ENCODE measurements at regions not wholly inside any gene's neighbourhood (a gene's known extent, or its start where the extent isn't known, plus 50 kb on each side); places are given as distances from the start of the nearest gene placed in this dataset.

DNA sequence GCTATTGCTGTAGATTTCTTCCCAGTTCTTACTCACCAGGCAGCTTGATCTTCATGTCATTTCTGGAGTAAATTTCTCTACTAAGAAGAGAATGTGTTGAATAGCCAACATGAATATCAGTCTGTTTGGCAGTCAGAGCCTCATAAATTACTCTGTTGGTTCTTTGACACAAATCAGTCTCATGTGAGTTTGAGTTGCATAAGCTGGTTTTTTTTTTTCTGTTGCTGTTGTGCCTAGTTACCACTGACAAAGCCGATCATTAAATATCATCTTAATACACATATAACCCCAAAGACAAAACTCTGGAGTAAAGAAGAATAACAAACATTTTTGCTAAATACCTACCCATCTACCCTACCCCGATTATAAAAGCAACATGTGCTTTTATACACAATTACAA lies 240.5 kb upstream of the KCNJ16 start:
- DNase-seq (ENCODE audit: low spot score in 2 of 2) = no peak
- peaks cover 0 to 9% of the 10 kb centered on the region in 2 donors for H3K9me3 ChIP-seq
- intact Hi-C loops (cut with DNase I; ENCODE audit: low total_unique reads) = no loop called here

DNA sequence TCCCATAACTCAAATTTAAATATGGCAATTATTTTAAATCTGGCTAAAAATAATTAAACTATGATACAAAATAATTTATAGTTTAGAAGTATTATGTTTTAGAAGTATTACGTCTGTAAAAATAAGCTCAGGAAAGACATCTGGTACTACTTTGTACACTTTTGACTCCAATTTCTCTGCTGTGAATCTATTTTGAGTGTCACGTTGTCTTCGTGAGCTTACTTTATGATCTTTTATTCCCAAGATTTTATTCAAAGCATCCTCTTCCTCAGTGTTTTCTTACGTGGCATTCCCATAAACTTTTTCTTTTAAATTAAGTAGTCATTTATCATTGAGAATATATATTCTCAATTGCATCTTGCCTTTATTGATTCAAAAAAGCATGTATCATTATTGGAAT lies 223.3 kb upstream of the KCNJ16 start:
- Histone ChIP-seq H3K9me3 (no peaks in the 10 kb centered on the region), H3K4me3 (no peak overlapping the region), H3K27me3 (no peaks in the 10 kb centered on the region), H3K36me3 (no peaks in the 10 kb centered on the region), H3K27ac (no peak overlapping the region), H3K4me1 (no peaks in the 10 kb centered on the region)
- intact Hi-C loops (cut with DNase I; ENCODE audit: low total_unique reads) = no loop called here
- TF ChIP-seq POLR2A (IDR thresholded peaks at IDR 0.05) (no peak), POLR2AphosphoS5 (IDR thresholded peaks at IDR 0.05) (no peak)
- TF ChIP-seq, protein P1, sequence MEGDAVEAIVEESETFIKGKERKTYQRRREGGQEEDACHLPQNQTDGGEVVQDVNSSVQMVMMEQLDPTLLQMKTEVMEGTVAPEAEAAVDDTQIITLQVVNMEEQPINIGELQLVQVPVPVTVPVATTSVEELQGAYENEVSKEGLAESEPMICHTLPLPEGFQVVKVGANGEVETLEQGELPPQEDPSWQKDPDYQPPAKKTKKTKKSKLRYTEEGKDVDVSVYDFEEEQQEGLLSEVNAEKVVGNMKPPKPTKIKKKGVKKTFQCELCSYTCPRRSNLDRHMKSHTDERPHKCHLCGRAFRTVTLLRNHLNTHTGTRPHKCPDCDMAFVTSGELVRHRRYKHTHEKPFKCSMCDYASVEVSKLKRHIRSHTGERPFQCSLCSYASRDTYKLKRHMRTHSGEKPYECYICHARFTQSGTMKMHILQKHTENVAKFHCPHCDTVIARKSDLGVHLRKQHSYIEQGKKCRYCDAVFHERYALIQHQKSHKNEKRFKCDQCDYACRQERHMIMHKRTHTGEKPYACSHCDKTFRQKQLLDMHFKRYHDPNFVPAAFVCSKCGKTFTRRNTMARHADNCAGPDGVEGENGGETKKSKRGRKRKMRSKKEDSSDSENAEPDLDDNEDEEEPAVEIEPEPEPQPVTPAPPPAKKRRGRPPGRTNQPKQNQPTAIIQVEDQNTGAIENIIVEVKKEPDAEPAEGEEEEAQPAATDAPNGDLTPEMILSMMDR (IDR thresholded peaks at IDR 0.05) = no peak
- DNase-seq (ENCODE audit: low spot score in 2 of 2) = no peak

More for the DNA sequence above, 240.5 kb upstream of the KCNJ16 start:
- Histone ChIP-seq H3K4me3 (no peak overlapping the region), H3K36me3 (no peaks in the 10 kb centered on the region), H3K27ac (no peak overlapping the region), H3K4me1 (no peaks in the 10 kb centered on the region), H3K27me3 (no peaks in the 10 kb centered on the region)
- TF ChIP-seq, protein P1 (IDR thresholded peaks at IDR 0.05) = no peak
- TF ChIP-seq POLR2AphosphoS5 (IDR thresholded peaks at IDR 0.05) (no peak), POLR2A (IDR thresholded peaks at IDR 0.05) (no peak)

DNA sequence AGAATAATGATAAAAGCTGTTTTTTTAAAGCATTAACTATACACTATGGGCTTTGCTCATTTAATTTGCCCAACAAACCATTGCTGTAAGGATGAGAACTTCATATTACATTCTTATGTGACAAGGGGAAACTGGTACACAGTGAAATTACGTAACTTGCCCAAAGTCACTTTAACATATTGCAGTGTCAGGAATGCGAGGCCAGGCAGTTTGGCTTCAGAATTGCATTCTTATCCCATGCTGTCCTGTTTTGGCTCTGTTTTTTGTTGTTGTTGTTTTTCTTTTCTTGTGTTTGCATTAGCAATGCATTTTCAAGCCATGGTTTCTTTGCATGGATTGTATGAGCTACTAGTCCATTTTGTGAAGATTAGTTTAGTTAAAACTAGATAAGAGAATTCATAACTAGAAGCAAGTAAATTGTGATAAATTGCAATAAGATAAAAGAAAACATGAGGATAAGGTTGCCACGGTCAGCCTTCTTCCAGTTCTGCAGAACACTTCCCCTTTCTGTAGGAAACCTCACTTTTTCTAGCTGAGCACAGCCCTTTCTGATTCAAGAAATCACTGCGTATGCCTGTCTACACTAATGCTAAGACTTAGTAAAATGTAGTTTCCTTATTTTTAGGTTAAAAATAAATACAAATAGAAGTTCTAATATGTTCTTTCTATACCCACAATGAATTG lies 221.3 kb upstream of the KCNJ16 start:
- no peaks in the 10 kb centered on the region for H3K36me3 ChIP-seq
- intact Hi-C loops (cut with DNase I; ENCODE audit: low total_unique reads) = no loop called here

DNA sequence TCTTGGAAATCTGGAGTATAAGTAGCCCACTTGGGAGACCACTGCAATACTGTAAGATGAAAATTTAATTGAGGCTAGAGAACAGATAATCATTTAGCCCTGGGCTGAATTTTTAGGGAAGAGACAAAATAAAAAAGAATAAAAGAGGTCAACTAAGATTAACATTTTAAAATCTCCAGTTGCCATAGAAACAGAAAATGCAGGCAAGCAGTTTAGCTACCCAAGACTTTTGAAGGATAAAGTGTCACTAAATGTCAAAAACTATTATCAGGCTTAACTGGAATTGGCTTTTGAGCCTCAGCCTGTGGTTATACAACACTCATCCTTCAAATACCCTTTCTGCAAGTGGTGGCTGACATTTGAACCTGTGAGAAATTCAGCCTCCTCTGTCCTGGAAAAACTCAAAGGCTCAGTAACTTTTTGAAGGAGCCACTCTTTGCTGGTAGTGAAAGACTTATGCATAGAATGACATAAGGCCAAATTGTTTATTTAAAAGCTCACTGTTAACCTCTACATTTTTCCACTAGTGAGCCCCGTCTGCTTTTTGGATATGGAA lies 220.7 kb upstream of the KCNJ16 start:
- Histone ChIP-seq H3K27me3 (no peaks in the 10 kb centered on the region), H3K36me3 (no peaks in the 10 kb centered on the region), H3K4me1 (no peaks in the 10 kb centered on the region), H3K9me3 (peaks cover 0 to 6% of the 10 kb centered on the region in 2 donors), H3K4me3 (no peak overlapping the region), H3K27ac (no peak overlapping the region)
- TF ChIP-seq POLR2A (IDR thresholded peaks at IDR 0.05) (no peak), POLR2AphosphoS5 (IDR thresholded peaks at IDR 0.05) (no peak)
- TF ChIP-seq, protein P1 (IDR thresholded peaks at IDR 0.05) = no peak
- intact Hi-C loops (cut with DNase I; ENCODE audit: low total_unique reads) = no loop called here
- no peak for DNase-seq (ENCODE audit: low spot score in 2 of 2)

More for the DNA sequence above, 221.3 kb upstream of the KCNJ16 start:
- Histone ChIP-seq H3K4me1 (no peaks in the 10 kb centered on the region), H3K27ac (no peak overlapping the region), H3K4me3 (no peak overlapping the region), H3K9me3 (peaks cover 0 to 6% of the 10 kb centered on the region in 2 donors), H3K27me3 (no peaks in the 10 kb centered on the region)
- no peak for DNase-seq (ENCODE audit: low spot score in 2 of 2)
- TF ChIP-seq POLR2AphosphoS5 (IDR thresholded peaks at IDR 0.05) (no peak), POLR2A (IDR thresholded peaks at IDR 0.05) (no peak)
- TF ChIP-seq, protein P1 (IDR thresholded peaks at IDR 0.05) = no peak

DNA sequence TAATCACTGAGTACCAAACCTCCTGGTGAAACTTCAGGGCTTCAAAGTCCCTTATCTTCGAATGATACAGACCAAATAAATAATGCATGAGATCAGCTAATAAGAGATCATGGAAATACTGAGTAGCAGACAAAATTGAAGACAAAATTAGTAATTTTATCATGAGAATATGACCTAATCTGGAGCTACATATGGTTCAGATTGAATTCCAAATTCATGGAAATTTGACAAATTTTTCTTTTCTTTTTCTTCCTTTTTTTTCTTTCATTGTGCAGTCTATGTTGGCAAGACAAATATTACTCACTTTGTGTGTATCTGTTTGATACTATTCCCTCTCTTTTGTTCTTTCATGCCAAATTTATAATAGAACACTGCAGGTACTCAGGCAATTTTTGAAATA lies 218.1 kb upstream of the KCNJ16 start:
- no peak overlapping the region for H3K4me3 ChIP-seq
- H3K9me3 ChIP-seq = peaks cover 0 to 13% of the 10 kb centered on the region in 2 donors
- TF ChIP-seq, protein P1 (IDR thresholded peaks at IDR 0.05) = no peak
- no peak for TF ChIP-seq POLR2AphosphoS5 (IDR thresholded peaks at IDR 0.05)
- no peak for TF ChIP-seq POLR2A (IDR thresholded peaks at IDR 0.05)
- no peaks in the 10 kb centered on the region for H3K36me3 ChIP-seq
- intact Hi-C loops (cut with DNase I; ENCODE audit: low total_unique reads) = no loop called here
- no peak overlapping the region for H3K27ac ChIP-seq
- H3K27me3 ChIP-seq = no peaks in the 10 kb centered on the region
- no peak for DNase-seq (ENCODE audit: low spot score in 2 of 2)
- H3K4me1 ChIP-seq = no peaks in the 10 kb centered on the region

Data from breast epithelium (tissue), 4 donors.